Mucosa of descending colon (tissue), 3 donors: ENCODE measurements at regions not wholly inside any gene's neighbourhood (a gene's known extent, or its start where the extent isn't known, plus 50 kb on each side); places are given as distances from the start of the nearest gene placed in this dataset.

Experiments
- ATAC-seq: fragments of 200-7000 bp; cut with Tn5 transposase; one replicate; pipeline ENCODE4 v1.9.1; 2020; ENCODE audit warnings: mild to moderate bottlenecking, moderate library complexity
- DNase-seq, 3 donors: peaks; one replicate each; pipeline ENCODE4 v3.0.0-alpha.2; 2020
- H3K36me3 ChIP-seq: fragments of 200-600 bp; one replicate; pipeline ENCODE4 v1.8.0; 2021; ENCODE audit warnings: low read depth, mild to moderate bottlenecking
- H3K4me1 ChIP-seq: fragments of 200-600 bp; one replicate; pipeline ENCODE4 v1.8.0; 2021; ENCODE audit warnings: low read depth, mild to moderate bottlenecking
- H3K4me3 ChIP-seq: fragments of 200-600 bp; one replicate; pipeline ENCODE4 v1.8.0; 2021; ENCODE audit warnings: mild to moderate bottlenecking
- H3K9me3 ChIP-seq: fragments of 200-600 bp; one replicate; pipeline ENCODE4 v1.8.0; 2021; ENCODE audit warnings: mild to moderate bottlenecking
- intact Hi-C, 2 donors: fragments of 100-400 bp; cut with DNase I in 1 of 2; cut with micrococcal nuclease in 1 of 2; formaldehyde crosslinking; loops; one replicate each; pipeline versions ENCODE4 v1.11.0 to v1.11.1; 2022; cut with DNase I, micrococcal nuclease
- TF ChIP-seq, protein P1 (sequence below): fragments of 200-600 bp; IDR thresholded peaks from one replicate; pipeline ENCODE4 v1.8.0; 2022; ENCODE audit warnings: antibody characterized with exemption, mild to moderate bottlenecking
- donor health status: DM: no; HTN: no; CAD: no; lungs with moderate emphysema.
- donor health status: DM: no; HTN: no; CAD: no.
- donor health status: DM: no; HTN: yes; CAD: no.

DNA sequence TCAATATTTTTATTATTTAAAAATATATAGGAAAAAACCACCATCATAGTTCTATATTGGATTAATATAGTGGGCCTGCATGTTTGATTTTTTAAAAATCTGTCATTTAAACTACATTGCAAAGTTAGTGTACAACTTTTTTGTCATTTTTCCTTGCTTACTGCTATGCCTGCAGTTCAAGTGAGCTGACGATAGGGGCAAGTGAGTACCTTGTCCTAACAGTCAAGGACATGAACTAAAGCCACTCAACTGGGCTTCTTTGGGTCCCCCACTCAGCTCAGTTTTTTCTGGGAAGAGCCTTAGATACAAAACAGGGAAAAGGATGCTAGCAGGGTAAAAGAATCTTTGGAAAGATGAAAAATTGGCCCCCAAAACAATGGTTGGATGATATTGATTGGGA is 269.9 kb downstream of the MAN2A1 start:
- Histone ChIP-seq H3K4me1 (no peaks in the 10 kb centered on the region), H3K36me3 (no peaks in the 10 kb centered on the region), H3K9me3 (no peaks in the 10 kb centered on the region), H3K4me3 (no peak overlapping the region)
- ATAC-seq (no peak), DNase-seq (no peak)
- intact Hi-C loops = no loop called here
- TF ChIP-seq, protein P1, sequence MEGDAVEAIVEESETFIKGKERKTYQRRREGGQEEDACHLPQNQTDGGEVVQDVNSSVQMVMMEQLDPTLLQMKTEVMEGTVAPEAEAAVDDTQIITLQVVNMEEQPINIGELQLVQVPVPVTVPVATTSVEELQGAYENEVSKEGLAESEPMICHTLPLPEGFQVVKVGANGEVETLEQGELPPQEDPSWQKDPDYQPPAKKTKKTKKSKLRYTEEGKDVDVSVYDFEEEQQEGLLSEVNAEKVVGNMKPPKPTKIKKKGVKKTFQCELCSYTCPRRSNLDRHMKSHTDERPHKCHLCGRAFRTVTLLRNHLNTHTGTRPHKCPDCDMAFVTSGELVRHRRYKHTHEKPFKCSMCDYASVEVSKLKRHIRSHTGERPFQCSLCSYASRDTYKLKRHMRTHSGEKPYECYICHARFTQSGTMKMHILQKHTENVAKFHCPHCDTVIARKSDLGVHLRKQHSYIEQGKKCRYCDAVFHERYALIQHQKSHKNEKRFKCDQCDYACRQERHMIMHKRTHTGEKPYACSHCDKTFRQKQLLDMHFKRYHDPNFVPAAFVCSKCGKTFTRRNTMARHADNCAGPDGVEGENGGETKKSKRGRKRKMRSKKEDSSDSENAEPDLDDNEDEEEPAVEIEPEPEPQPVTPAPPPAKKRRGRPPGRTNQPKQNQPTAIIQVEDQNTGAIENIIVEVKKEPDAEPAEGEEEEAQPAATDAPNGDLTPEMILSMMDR = no peak

DNA sequence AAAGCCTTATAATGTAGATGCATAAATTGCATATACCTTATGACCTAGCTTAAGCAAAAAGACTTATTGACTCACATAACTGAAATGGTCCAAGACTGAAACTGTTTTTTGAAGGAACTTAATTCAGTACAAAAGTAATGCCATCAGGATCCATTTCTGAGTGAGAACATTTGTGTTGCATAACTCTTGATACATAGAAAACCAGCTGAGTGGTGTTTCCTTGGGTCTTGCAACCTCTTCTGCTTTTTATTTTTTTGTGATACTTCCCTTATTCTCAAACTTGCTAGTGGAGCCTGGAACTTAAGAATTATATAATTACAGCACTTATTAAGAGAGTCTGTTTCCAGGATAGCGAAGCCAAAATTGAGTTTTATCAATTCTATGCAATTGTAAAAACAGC is 272.0 kb downstream of the MAN2A1 start:
- H3K4me3 ChIP-seq = no peak overlapping the region
- H3K9me3 ChIP-seq = no peaks in the 10 kb centered on the region
- no peaks in the 10 kb centered on the region for H3K4me1 ChIP-seq
- intact Hi-C loops = no loop called here
- H3K36me3 ChIP-seq = no peaks in the 10 kb centered on the region
- TF ChIP-seq, protein P1 = no peak
- ATAC-seq (no peak), DNase-seq (no peak)

DNA sequence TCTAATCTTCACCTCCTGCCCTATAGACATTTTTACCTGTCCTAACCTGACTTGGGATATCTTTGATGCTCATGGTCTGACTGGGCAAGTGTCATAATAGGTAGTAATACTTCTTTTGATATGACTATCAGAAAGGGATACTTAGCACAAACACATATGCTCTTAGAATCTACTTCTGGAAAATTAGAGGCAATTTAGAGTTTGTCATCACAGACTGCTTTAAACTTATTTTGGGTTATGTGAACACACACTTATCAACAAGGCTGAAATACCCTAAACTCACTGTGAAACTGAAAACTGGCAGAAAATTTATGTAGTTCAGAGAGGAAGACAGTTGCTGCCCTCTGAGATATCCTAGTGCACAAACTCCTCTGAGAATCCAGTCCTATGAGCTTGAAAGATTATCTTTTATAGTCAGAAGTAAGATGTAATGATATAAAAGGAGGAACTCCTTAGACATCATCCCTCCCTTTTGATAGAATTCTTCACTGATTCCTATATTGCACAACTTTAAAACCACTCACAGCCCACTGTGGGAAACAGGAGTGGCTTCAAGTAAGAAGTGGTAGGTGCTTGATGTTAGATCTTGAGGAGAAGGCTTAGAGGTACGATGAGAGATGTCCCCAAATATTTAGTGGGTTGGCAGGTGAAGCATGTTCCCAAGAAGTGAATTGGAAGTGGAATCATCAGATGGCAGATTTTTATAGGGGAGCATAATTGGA is 273.3 kb downstream of the MAN2A1 start:
- no peak for ATAC-seq
- H3K4me1 ChIP-seq = no peaks in the 10 kb centered on the region

DNA sequence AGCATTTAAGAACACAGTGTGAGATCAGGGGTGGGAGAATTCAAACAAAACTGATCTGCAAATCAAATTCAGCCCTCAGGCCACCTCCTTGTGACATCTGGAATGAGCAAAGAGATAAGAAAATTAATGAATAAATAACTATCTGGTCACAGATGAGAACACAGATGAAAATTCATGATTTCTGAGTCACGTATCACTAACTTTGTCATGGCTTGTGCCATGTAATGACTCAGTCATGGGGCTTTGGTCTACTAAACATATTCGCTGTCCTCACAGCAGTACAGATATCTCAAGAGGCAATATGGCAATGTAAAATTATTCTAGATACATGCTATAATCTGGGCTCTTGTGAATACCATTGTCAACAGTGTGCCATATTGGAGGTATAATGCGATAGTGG is 274.4 kb downstream of the MAN2A1 start:
- no peaks in the 10 kb centered on the region for H3K9me3 ChIP-seq
- TF ChIP-seq, protein P1 = no peak
- H3K4me3 ChIP-seq = no peak overlapping the region
- intact Hi-C loops = no loop called here
- no peak for DNase-seq
- H3K4me1 ChIP-seq = no peaks in the 10 kb centered on the region
- H3K36me3 ChIP-seq = no peaks in the 10 kb centered on the region
- no peak for ATAC-seq

More for the DNA sequence above, 273.3 kb downstream of the MAN2A1 start:
- DNase-seq = no peak
- no peak overlapping the region for H3K4me3 ChIP-seq
- TF ChIP-seq, protein P1 = no peak
- no peaks in the 10 kb centered on the region for H3K9me3 ChIP-seq
- H3K36me3 ChIP-seq = no peaks in the 10 kb centered on the region
- intact Hi-C loops = no loop called here

DNA sequence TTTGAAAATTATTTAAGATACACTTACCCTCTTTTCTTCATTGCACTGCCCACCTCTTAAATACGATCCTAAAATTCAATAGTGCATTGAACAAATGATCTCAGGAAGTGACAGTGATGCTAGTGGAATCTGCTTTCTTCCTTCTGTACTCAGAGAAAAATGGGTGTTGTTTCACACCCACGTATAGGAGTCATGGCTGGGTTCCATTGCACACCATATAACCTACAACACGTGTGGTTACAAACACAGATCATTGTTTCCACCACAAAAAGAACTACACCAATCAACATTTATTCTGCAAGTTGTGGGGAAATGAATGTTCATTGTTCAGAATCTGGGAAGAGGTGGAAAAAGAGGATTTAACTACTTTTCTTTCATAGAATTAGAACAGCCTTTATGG is 275.9 kb downstream of the MAN2A1 start:
- intact Hi-C loops = no loop called here
- no peak for DNase-seq
- TF ChIP-seq, protein P1 = no peak

DNA sequence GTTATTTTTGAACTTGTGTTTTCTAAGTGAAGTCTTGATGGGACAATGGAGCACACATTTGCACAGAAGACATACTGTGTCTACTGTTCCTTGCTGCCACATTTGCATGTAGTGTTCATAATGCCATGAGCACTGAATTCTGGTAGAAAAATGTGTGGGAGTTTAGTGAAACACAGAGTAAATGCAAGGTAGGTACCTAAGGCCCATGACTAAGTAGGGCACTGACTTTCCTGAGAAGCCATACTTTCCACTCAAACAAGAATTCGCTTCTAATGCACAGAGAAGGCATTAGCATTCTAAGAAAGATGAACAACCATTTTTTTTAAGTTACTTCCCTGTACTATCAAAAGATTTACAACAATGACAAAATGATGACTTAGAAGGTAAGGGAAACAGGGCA is 282.2 kb downstream of the MAN2A1 start:
- H3K9me3 ChIP-seq = no peaks in the 10 kb centered on the region
- ATAC-seq (no peak), DNase-seq (no peak)
- H3K4me3 ChIP-seq = no peak overlapping the region
- no peaks in the 10 kb centered on the region for H3K4me1 ChIP-seq
- intact Hi-C loops = no loop called here
- TF ChIP-seq, protein P1 = no peak
- H3K36me3 ChIP-seq = no peaks in the 10 kb centered on the region

More for the DNA sequence above, 275.9 kb downstream of the MAN2A1 start:
- Histone ChIP-seq H3K9me3 (no peaks in the 10 kb centered on the region), H3K36me3 (no peaks in the 10 kb centered on the region), H3K4me3 (no peak overlapping the region), H3K4me1 (no peaks in the 10 kb centered on the region)
- no peak for ATAC-seq
